Stimulated activated CD8-positive, alpha-beta memory T cell treated with anti-CD3 and anti-CD28 coated beads, Interleukin-12 subunit alpha, Interleukin-12 subunit beta, amount 100 ng/mL, for 24 hours (primary cell): ENCODE measurements at regions not wholly inside any gene's neighbourhood (a gene's known extent, or its start where the extent isn't known, plus 50 kb on each side); places are given as distances from the start of the nearest gene placed in this dataset.

Experiments
- DNase-seq: peaks from one replicate; pipeline ENCODE4 v3.0.0-alpha.2; 2020; ENCODE audit errors: extremely low read depth

GRCh38 chr10:130371156-130371555 lies 235.0 kb downstream of the GLRX3 start:
- no peak for DNase-seq

GRCh38 chr10:130371666-130372065 lies 235.5 kb downstream of the GLRX3 start:
- no peak for DNase-seq

- DNase-seq = no peak
Measured at GRCh38 chr10:130372222-130372621, 236.0 kb downstream of the GLRX3 start.

- DNase-seq = no peak
Measured at GRCh38 chr10:130372866-130373265, 236.7 kb downstream of the GLRX3 start.

GRCh38 chr10:130377986-130378540 lies 241.9 kb downstream of the GLRX3 start:
- DNase-seq = no peak

- no peak for DNase-seq
Measured at GRCh38 chr10:130378556-130379400, 242.6 kb downstream of the GLRX3 start.

- no peak for DNase-seq
Measured at GRCh38 chr10:130380056-130380455, 243.9 kb downstream of the GLRX3 start.

- no peak for DNase-seq
Measured at GRCh38 chr10:130382031-130382430, 245.8 kb downstream of the GLRX3 start.

- DNase-seq = no peak
Measured at GRCh38 chr10:130387936-130388580, 251.9 kb downstream of the GLRX3 start.

GRCh38 chr10:130388746-130389145 lies 252.6 kb downstream of the GLRX3 start:
- no peak for DNase-seq

GRCh38 chr10:130389906-130390305 lies 253.7 kb downstream of the GLRX3 start:
- DNase-seq = no peak

- DNase-seq = no peak
Measured at GRCh38 chr10:130392031-130392430, 255.8 kb downstream of the GLRX3 start.

- DNase-seq = no peak
Measured at GRCh38 chr10:130393342-130393741, 257.2 kb downstream of the GLRX3 start.

- DNase-seq = no peak
Measured at GRCh38 chr10:130394832-130395231, 258.6 kb downstream of the GLRX3 start.

GRCh38 chr10:130395248-130395936 lies 259.2 kb downstream of the GLRX3 start:
- no peak for DNase-seq

- DNase-seq = no peak
Measured at GRCh38 chr10:130396044-130396443, 259.9 kb downstream of the GLRX3 start.

- no peak for DNase-seq
Measured at GRCh38 chr10:130398090-130398994, 262.2 kb downstream of the GLRX3 start.

GRCh38 chr10:130399425-130399950 lies 263.3 kb downstream of the GLRX3 start:
- no peak for DNase-seq

- no peak for DNase-seq
Measured at GRCh38 chr10:130400890-130401289, 264.7 kb downstream of the GLRX3 start.

- no peak for DNase-seq
Measured at GRCh38 chr10:130401860-130402765, 265.9 kb downstream of the GLRX3 start.
